Mesodermal cell (in vitro differentiated cells): ENCODE measurements at regions not wholly inside any gene's neighbourhood (a gene's known extent, or its start where the extent isn't known, plus 50 kb on each side); places are given as distances from the start of the nearest gene placed in this dataset.

Source experiments
- H3K27ac ChIP-seq: 2 replicates; pipeline ENCODE4 v1.7.0; 2013; ENCODE audit warnings: mild to moderate bottlenecking, low read depth, low read length, moderate library complexity; ENCODE audit not compliant: severe bottlenecking
- H3K36me3 ChIP-seq: 2 replicates; pipeline ENCODE4 v1.7.1; 2013; ENCODE audit warnings: mild to moderate bottlenecking, low read length, moderate library complexity; ENCODE audit not compliant: control insufficient read depth, insufficient read depth
- H3K4me1 ChIP-seq: one replicate; pipeline ENCODE4 v1.7.1; 2013; ENCODE audit warnings: mild to moderate bottlenecking, low read length; ENCODE audit not compliant: insufficient read depth, control insufficient read depth, poor library complexity, severe bottlenecking
- H3K4me3 ChIP-seq: 2 replicates; pipeline ENCODE4 v1.7.0; 2013; ENCODE audit warnings: low read length, control low read depth, mild to moderate bottlenecking; ENCODE audit not compliant: insufficient read depth, poor library complexity, severe bottlenecking; ENCODE audit errors: extremely low read depth
- H3K9me3 ChIP-seq: 2 replicates; pipeline ENCODE4 v1.7.1; 2013; ENCODE audit warnings: mild to moderate bottlenecking, low read length, moderate library complexity; ENCODE audit not compliant: control insufficient read depth
- WGBS, 2 experiments: methylation state at CpG; one replicate each; pipeline ENCODE4 v1.1.5; 2013; ENCODE audit warnings: missing lambda C conversion rate in 2 of 2; ENCODE audit not compliant: insufficient coverage in 2 of 2; 5-methylcytosine and 5-hydroxymethylcytosine counted together

DNA sequence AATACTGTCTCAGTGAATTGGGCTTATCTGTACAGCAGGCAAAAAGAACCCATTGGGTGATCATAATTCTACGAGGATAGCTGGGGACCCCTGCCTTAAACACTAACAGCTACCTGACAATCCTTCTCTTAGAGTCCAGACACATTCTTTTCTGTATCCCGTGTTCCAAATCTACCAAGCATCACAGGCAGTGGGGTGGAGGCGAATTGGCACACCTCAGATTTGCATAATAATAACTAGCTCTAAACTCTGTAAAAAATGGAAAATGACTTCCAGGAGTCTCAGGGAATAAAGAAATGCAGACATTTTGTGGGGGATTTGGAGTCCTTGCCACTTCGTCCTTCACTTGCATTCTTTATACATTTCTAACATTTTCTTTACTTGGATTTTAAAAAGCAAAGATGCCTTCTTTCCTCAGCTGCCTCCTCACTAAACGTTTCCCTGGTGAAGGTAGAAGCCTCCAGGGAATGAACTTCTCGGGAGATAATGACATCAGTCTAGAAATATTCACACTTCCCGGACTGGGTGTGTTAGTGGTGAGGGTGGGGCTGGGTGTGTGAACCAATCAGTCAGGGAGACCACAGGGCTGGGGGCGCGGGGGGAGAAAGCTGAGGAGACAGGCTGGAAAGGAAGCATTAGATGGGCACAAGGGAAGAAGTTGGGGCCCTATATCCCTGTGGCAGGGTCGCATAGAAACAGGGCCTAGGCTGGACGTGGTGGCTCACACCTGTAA, 59.1 kb upstream of the BOD1L2 start:
- 81 to 83% methylated on average over 3 to 6 of the region's 11 CpGs for WGBS, 2 experiments
- H3K27ac ChIP-seq = no peak overlapping the region
- H3K9me3 ChIP-seq = no peaks in the 10 kb centered on the region
- no peak overlapping the region for H3K4me3 ChIP-seq
- H3K4me1 ChIP-seq = peaks cover 3% of the 10 kb centered on the region
- H3K36me3 ChIP-seq = no peaks in the 10 kb centered on the region

- H3K27ac ChIP-seq = no peak overlapping the region
- H3K36me3 ChIP-seq = no peaks in the 10 kb centered on the region
- 84 to 92% methylated on average over 5 of the region's 5 CpGs for WGBS, 2 experiments
- peaks cover 3% of the 10 kb centered on the region for H3K4me1 ChIP-seq
- no peak overlapping the region for H3K4me3 ChIP-seq
- no peaks in the 10 kb centered on the region for H3K9me3 ChIP-seq
These were observed 58.0 kb upstream of the BOD1L2 start for GRCh38 chr18:57088883-57089282.

DNA sequence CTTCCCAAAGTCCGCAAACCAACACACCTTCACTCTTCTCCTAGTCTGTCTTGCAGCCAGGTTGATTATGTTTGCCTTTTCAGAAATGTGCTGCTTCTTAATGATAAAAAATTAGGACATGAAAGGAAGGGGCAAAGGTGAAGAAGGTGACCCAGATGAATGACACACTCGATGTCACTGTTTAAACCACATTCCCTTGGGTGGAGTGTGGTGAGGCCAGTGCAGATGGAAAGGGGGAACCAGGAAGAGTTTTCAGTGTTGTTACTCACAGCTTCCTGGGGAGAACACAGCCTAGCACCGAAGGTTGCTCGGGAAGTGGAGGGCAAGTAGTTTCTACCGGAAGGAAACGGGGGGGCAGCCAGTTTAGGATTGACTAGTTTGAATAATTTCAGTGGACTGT, 57.2 kb upstream of the BOD1L2 start:
- Histone ChIP-seq H3K27ac (no peak overlapping the region), H3K9me3 (no peaks in the 10 kb centered on the region), H3K36me3 (no peaks in the 10 kb centered on the region), H3K4me1 (peaks cover 3% of the 10 kb centered on the region), H3K4me3 (no peak overlapping the region)
- WGBS, 2 experiments = 89 to 92% methylated on average over 5 of the region's 6 CpGs

DNA sequence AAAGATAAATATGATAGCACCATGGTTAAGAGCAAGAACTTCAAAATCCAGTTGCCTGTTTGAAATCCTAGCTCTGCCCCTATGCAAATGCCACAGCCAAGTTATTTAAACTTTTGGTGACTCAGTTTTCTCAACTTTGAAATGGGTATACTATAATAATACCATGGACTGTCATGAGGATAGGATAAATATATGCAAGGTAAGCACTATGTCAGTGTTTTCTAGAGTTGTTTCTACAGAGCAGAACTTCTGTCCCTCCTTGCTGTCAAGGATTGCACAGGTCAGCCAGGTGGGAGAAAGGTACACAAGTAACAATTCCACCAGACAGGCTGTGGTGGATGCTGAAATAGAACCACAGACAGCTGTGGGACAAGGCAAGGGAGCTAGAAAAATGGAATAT, 55.7 kb upstream of the BOD1L2 start:
- H3K36me3 ChIP-seq = no peaks in the 10 kb centered on the region
- H3K4me1 ChIP-seq = peaks cover 10% of the 10 kb centered on the region
- no peak overlapping the region for H3K4me3 ChIP-seq
- H3K27ac ChIP-seq = no peak overlapping the region
- no peaks in the 10 kb centered on the region for H3K9me3 ChIP-seq

DNA sequence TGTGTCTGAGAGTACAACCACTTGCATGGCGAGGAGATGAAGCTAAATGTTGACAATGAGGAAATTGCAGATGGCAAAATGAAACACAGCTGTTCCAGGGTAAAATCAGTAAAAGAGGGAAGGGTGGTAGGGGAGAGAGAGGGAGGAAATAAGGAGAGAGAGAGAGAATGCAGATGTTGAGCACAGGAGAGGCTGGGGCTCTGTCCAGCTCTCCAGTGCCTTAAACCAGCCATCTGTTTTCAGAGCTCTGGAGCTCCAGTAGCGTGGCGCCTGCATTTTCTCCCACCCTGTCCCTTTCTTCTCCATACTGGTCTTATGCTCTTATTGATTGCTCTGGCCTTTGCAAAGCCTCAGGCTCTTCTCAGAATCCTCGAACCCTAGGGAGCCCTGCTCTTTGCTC, 52.7 kb upstream of the BOD1L2 start:
- H3K27ac ChIP-seq = no peak overlapping the region

DNA sequence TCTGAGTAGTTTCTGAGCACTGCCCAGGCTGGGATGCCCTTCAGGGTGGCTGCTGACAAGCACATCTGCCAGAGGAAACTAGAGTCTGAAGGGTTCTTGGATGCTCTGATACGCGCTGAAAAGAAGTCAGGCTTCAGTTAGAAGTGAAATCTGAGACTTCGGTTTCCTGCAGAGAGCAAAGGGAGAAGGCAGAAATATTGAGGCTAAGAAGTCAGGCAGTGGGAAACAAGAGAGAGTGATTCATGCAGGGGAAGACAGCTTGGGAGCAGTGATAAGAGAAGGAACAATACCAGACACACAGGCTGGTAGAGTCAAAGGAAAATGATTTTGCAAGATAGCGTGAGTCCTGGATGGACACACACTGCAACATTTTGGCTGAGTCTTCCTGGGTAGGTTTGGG, 51.0 kb upstream of the BOD1L2 start:
- Histone ChIP-seq H3K4me3 (no peak overlapping the region), H3K4me1 (peaks cover 7% of the 10 kb centered on the region), H3K9me3 (no peaks in the 10 kb centered on the region), H3K36me3 (no peaks in the 10 kb centered on the region), H3K27ac (peak overlapping the region; percentile 76)
- 25 to 40% methylated on average over 4 of the region's 4 CpGs for WGBS, 2 experiments

More for the DNA sequence above, 52.7 kb upstream of the BOD1L2 start:
- Histone ChIP-seq H3K9me3 (no peaks in the 10 kb centered on the region), H3K4me1 (peaks cover 7% of the 10 kb centered on the region), H3K36me3 (no peaks in the 10 kb centered on the region), H3K4me3 (no peak overlapping the region)
- WGBS, 2 experiments = 79 to 80% methylated on average over 3 to 4 of the region's 4 CpGs
